ENCODE measurements at regions not wholly inside any gene's neighbourhood (a gene's known extent, or its start where the extent isn't known, plus 50 kb on each side); places are given as distances from the start of the nearest gene placed in this dataset.

DNA sequence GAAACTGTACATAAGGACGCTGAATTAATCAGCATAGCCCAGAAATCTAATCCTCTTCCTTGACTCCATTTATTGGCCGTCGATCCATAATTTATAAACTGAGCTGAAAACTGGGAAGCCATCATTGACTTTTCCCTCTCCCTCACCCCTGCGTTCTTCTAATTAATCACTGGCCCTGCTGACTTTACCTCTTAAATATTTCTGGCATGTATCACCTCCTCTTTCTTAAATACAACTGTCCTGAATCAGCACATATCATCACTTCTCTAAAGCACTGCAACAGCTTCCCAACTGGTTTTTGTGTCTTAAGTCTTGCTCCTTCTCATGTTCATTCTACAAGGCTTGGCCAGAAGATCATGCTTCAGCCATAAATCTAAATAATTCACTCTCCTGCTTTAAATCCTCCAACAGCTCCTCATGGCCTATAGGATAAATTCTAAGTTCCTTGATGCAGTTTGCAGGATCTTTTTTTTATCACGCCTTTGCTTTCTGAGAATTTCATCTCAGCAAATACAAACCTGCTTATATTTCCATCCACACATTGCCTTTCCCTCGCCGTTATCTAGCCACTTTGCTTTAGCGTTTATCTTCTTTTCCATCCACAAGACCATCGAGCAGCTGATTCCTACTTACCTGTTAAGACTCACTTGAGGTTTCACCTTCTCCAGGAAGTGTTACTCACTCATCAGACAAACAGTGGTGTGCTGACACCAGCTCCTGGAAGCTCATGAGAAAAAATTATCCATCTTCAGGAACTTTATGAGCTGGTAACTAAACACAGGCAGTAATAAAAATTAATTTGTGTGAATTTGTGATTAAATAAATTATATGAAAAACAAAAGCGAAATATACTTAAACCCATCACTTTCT lies 295.6 kb upstream of the FLRT2 start:
- TF ChIP-seq, protein P1, sequence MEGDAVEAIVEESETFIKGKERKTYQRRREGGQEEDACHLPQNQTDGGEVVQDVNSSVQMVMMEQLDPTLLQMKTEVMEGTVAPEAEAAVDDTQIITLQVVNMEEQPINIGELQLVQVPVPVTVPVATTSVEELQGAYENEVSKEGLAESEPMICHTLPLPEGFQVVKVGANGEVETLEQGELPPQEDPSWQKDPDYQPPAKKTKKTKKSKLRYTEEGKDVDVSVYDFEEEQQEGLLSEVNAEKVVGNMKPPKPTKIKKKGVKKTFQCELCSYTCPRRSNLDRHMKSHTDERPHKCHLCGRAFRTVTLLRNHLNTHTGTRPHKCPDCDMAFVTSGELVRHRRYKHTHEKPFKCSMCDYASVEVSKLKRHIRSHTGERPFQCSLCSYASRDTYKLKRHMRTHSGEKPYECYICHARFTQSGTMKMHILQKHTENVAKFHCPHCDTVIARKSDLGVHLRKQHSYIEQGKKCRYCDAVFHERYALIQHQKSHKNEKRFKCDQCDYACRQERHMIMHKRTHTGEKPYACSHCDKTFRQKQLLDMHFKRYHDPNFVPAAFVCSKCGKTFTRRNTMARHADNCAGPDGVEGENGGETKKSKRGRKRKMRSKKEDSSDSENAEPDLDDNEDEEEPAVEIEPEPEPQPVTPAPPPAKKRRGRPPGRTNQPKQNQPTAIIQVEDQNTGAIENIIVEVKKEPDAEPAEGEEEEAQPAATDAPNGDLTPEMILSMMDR (IDR thresholded peaks at IDR 0.05; ENCODE audit: poor library complexity, severe bottlenecking) = no peak
- TF ChIP-seq TAF1 (IDR thresholded peaks at IDR 0.05; ENCODE audit: low read depth) = no peak
- no peak for TF ChIP-seq EZH2 (IDR thresholded peaks at IDR 0.05; ENCODE audit: borderline replicate concordance, insufficient read depth, low read length, poor library complexity, severe bottlenecking)
- no peak for TF ChIP-seq SMC3 (conservative IDR thresholded peaks at IDR 0.05; ENCODE audit: poor library complexity)
- TF ChIP-seq EP300 (conservative IDR thresholded peaks at IDR 0.05; ENCODE audit: poor library complexity, severe bottlenecking) = no peak
- no peak for TF ChIP-seq POLR2AphosphoS5 (IDR thresholded peaks at IDR 0.05)
- TF ChIP-seq MXI1 (conservative IDR thresholded peaks at IDR 0.05; ENCODE audit: poor library complexity, severe bottlenecking) = no peak
